Osteoblast (primary cell): ENCODE measurements at regions not wholly inside any gene's neighbourhood (a gene's known extent, or its start where the extent isn't known, plus 50 kb on each side); places are given as distances from the start of the nearest gene placed in this dataset.

Experiments
- DNase-seq: peaks from one replicate; pipeline ENCODE4 v3.0.0; 2011; ENCODE audit warnings: low spot score, mixed read lengths; ENCODE audit not compliant: insufficient read length; ENCODE audit errors: missing footprints
- H2AFZ ChIP-seq: 2 replicates; pipeline ENCODE4 v1.6.0; 2011; ENCODE audit warnings: mild to moderate bottlenecking, low read length
- H3K27ac ChIP-seq: 2 replicates; pipeline ENCODE4 v1.5.1; 2011; ENCODE audit warnings: mild to moderate bottlenecking, low read depth, low read length, moderate library complexity
- H3K27me3 ChIP-seq: 2 replicates; pipeline ENCODE4 v1.6.0; 2012; ENCODE audit warnings: mild to moderate bottlenecking, control low read depth, inconsistent platforms, low read length, moderate library complexity; ENCODE audit not compliant: insufficient read depth
- H3K36me3 ChIP-seq: 2 replicates; pipeline ENCODE4 v1.5.1; 2011; ENCODE audit warnings: mild to moderate bottlenecking, low read length, control low read depth, moderate library complexity; ENCODE audit not compliant: insufficient read depth
- H3K4me1 ChIP-seq: 2 replicates; pipeline ENCODE4 v1.5.1; 2011; ENCODE audit warnings: mild to moderate bottlenecking, low read length, control low read depth, moderate library complexity; ENCODE audit not compliant: insufficient read depth
- H3K4me2 ChIP-seq: 2 replicates; pipeline ENCODE4 v1.6.0; 2011; ENCODE audit warnings: mild to moderate bottlenecking, low read length; ENCODE audit not compliant: insufficient read depth
- H3K4me3 ChIP-seq: fragments of 200-600 bp; sonication (generic); 3 replicates; pipeline ENCODE4 v1.5.1; 2012; ENCODE audit warnings: mild to moderate bottlenecking, low read length, inconsistent platforms; ENCODE audit not compliant: insufficient read depth
- H3K79me2 ChIP-seq: 2 replicates; pipeline ENCODE4 v1.6.0; 2012; ENCODE audit warnings: mild to moderate bottlenecking, low read length, control low read depth, inconsistent platforms; ENCODE audit not compliant: insufficient read depth
- H3K9me3 ChIP-seq: 2 replicates; pipeline ENCODE4 v1.5.1; 2011; ENCODE audit warnings: low read depth, low read length, control low read depth
- H4K20me1 ChIP-seq: 2 replicates; pipeline ENCODE4 v1.6.0; 2012; ENCODE audit warnings: mild to moderate bottlenecking, low read length, control low read depth; ENCODE audit not compliant: insufficient read depth
- TF ChIP-seq, protein P1 (sequence below): IDR thresholded peaks from 2 replicates; pipeline ENCODE4 v1.5.1; 2011; ENCODE audit warnings: mild to moderate bottlenecking, low read depth, low read length, moderate library complexity; ENCODE audit errors: extremely low read depth

- TF ChIP-seq, protein P1, sequence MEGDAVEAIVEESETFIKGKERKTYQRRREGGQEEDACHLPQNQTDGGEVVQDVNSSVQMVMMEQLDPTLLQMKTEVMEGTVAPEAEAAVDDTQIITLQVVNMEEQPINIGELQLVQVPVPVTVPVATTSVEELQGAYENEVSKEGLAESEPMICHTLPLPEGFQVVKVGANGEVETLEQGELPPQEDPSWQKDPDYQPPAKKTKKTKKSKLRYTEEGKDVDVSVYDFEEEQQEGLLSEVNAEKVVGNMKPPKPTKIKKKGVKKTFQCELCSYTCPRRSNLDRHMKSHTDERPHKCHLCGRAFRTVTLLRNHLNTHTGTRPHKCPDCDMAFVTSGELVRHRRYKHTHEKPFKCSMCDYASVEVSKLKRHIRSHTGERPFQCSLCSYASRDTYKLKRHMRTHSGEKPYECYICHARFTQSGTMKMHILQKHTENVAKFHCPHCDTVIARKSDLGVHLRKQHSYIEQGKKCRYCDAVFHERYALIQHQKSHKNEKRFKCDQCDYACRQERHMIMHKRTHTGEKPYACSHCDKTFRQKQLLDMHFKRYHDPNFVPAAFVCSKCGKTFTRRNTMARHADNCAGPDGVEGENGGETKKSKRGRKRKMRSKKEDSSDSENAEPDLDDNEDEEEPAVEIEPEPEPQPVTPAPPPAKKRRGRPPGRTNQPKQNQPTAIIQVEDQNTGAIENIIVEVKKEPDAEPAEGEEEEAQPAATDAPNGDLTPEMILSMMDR = no peak
- Histone ChIP-seq H3K4me3 (no peak overlapping the region), H2AFZ (no peak overlapping the region), H3K36me3 (no peaks in the 10 kb centered on the region), H3K4me2 (no peak overlapping the region), H3K4me1 (peaks cover 32% of the 10 kb centered on the region), H3K27ac (no peak overlapping the region), H4K20me1 (no peaks in the 10 kb centered on the region), H3K27me3 (no peaks in the 10 kb centered on the region), H3K79me2 (no peaks in the 10 kb centered on the region), H3K9me3 (no peaks in the 10 kb centered on the region)
- no peak for DNase-seq
Measured at GRCh38 chr18:22489704-22490103, 72.0 kb upstream of the CTAGE1 start.

DNA sequence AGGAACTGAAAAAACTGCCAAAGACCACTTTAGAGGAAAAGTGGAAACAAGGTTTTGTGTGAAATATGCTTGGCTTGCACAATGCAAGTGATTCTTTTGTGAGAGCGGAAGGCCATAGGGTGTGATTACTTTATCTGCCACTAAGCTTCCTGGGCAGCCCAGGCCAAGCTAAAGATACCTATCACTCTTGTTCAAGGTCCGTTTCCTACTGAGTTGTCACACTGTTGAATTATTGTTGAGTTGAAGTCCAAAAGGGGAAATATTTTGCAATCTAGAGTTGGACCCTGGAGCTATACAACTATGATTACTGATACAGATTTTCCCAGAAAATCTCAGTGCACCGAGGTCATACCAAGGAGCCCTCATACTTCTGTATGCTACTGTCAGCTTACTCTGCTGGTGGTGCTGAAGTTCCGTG, 72.7 kb upstream of the CTAGE1 start:
- Histone ChIP-seq H3K4me2 (no peak overlapping the region), H3K4me3 (no peak overlapping the region), H3K4me1 (peaks cover 34% of the 10 kb centered on the region), H3K27ac (no peak overlapping the region), H3K9me3 (no peaks in the 10 kb centered on the region), H3K79me2 (no peaks in the 10 kb centered on the region), H3K27me3 (no peaks in the 10 kb centered on the region), H4K20me1 (no peaks in the 10 kb centered on the region), H2AFZ (no peak overlapping the region), H3K36me3 (no peaks in the 10 kb centered on the region)
- no peak for DNase-seq
- TF ChIP-seq, protein P1 = no peak

DNA sequence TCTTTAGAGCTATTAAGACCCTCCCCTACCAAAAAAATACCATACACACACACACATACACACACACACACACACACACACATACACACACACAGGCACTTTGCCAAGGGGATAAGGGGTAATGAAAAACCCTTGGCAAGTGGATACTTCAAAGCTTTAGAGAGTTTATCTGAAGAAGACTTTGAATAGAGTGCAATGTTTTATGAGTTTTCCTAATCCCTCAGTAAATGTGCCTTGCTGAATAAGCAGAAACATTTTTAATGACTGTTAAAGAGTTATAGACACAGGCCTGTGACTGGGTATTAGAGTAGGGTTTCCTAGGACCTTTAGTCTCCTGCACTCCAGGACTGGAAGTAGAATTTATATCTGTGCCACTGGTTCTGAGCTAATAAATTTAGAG, 75.5 kb upstream of the CTAGE1 start:
- Histone ChIP-seq H3K27ac (peak overlapping the region; percentile 83), H3K36me3 (no peaks in the 10 kb centered on the region), H2AFZ (no peak overlapping the region)

GRCh38 chr18:22493940-22494339, 76.2 kb upstream of the CTAGE1 start:
- no peaks in the 10 kb centered on the region for H3K36me3 ChIP-seq
- no peaks in the 10 kb centered on the region for H3K27me3 ChIP-seq
- peak overlapping the region; percentile 60 for H2AFZ ChIP-seq
- peak; percentile 22 for DNase-seq
- peak overlapping the region; percentile 83 for H3K27ac ChIP-seq
- peak overlapping the region; percentile 5 for H3K4me2 ChIP-seq
- no peaks in the 10 kb centered on the region for H4K20me1 ChIP-seq
- no peaks in the 10 kb centered on the region for H3K79me2 ChIP-seq
- TF ChIP-seq, protein P1 = no peak
- H3K9me3 ChIP-seq = no peaks in the 10 kb centered on the region
- H3K4me3 ChIP-seq = no peak overlapping the region
- H3K4me1 ChIP-seq = peaks cover 26% of the 10 kb centered on the region

More for the DNA sequence above, 75.5 kb upstream of the CTAGE1 start:
- no peak for DNase-seq
- TF ChIP-seq, protein P1 = no peak
- Histone ChIP-seq H4K20me1 (no peaks in the 10 kb centered on the region), H3K4me1 (peaks cover 26% of the 10 kb centered on the region), H3K4me3 (no peak overlapping the region), H3K27me3 (no peaks in the 10 kb centered on the region), H3K9me3 (no peaks in the 10 kb centered on the region), H3K79me2 (no peaks in the 10 kb centered on the region), H3K4me2 (no peak overlapping the region)
